SK-N-SH treated with all-trans-retinoic acid at 6 μM for 48 hours (cell line): ENCODE measurements at regions not wholly inside any gene's neighbourhood (a gene's known extent, or its start where the extent isn't known, plus 50 kb on each side); places are given as distances from the start of the nearest gene placed in this dataset.
A peak's percentile ranks its signal among the peaks of the same experiment; 100 is the strongest.

Experiments used
- ATAC-seq: fragments of 200-7000 bp; cut with Tn5 transposase; 3 replicates; pipeline ENCODE4 v1.9.1; 2020; ENCODE audit warnings: mild to moderate bottlenecking, moderate library complexity
- ARNTL ChIP-seq: fragments of 450-650 bp; formaldehyde crosslinking; IDR thresholded peaks from 2 replicates; pipeline ENCODE4 v1.5.0; 2020; ENCODE audit warnings: low read depth, mild to moderate bottlenecking, moderate library complexity, borderline replicate concordance
- BACH2 ChIP-seq: fragments of 250-450 bp; sonication (Bioruptor Pico); IDR thresholded peaks from 2 replicates; pipeline ENCODE4 v1.9.0; 2021; ENCODE audit warnings: mild to moderate bottlenecking, borderline replicate concordance
- CSDC2 ChIP-seq: fragments of 250-450 bp; sonication (Bioruptor Pico); IDR thresholded peaks from 2 replicates; pipeline ENCODE4 v1.5.0; 2020; ENCODE audit warnings: mild to moderate bottlenecking, moderate library complexity
- CSRNP3 ChIP-seq: fragments of 250-450 bp; sonication (Bioruptor Pico); IDR thresholded peaks from 2 replicates; pipeline ENCODE4 v1.5.1; 2021; ENCODE audit warnings: mild to moderate bottlenecking, moderate library complexity
- ESRRG ChIP-seq: fragments of 250-450 bp; sonication (Bioruptor Pico); IDR thresholded peaks from 2 replicates; pipeline ENCODE4 v1.6.1; 2021; ENCODE audit warnings: mild to moderate bottlenecking
- GLIS3 ChIP-seq: fragments of 250-450 bp; sonication (Bioruptor Pico); IDR thresholded peaks from 2 replicates; pipeline ENCODE4 v1.5.0; 2020; ENCODE audit warnings: mild to moderate bottlenecking, moderate library complexity
- ISL1 ChIP-seq: fragments of 250-450 bp; sonication (Bioruptor Pico); IDR thresholded peaks from 2 replicates; pipeline ENCODE4 v2.1.2; 2022; ENCODE audit warnings: mild to moderate bottlenecking, moderate library complexity
- OSR1 ChIP-seq: fragments of 250-450 bp; sonication (Bioruptor Pico); IDR thresholded peaks from 2 replicates; pipeline ENCODE4 v1.8.0; 2022; ENCODE audit warnings: moderate library complexity, mild to moderate bottlenecking, inconsistent platforms
- PATZ1 ChIP-seq: fragments of 250-450 bp; sonication (Bioruptor Pico); IDR thresholded peaks from 2 replicates; pipeline ENCODE4 v1.8.0; 2020; ENCODE audit warnings: mild to moderate bottlenecking, moderate library complexity, borderline replicate concordance
- POU6F1 ChIP-seq: fragments of 250-450 bp; sonication (Bioruptor Pico); IDR thresholded peaks from 2 replicates; pipeline ENCODE4 v1.8.0; 2021; ENCODE audit warnings: low read depth, mild to moderate bottlenecking, moderate library complexity, borderline replicate concordance
- PPARA ChIP-seq: fragments of 250-450 bp; sonication (Bioruptor Pico); IDR thresholded peaks from 2 replicates; pipeline ENCODE4 v1.5.0; 2020; ENCODE audit warnings: mild to moderate bottlenecking, borderline replicate concordance
- RARB ChIP-seq: fragments of 250-450 bp; sonication (Bioruptor Pico); IDR thresholded peaks from 2 replicates; pipeline ENCODE4 v1.8.0; 2021; ENCODE audit warnings: mild to moderate bottlenecking, moderate library complexity
- SNAI2 ChIP-seq: fragments of 250-450 bp; sonication (Bioruptor Pico); IDR thresholded peaks from 2 replicates; pipeline ENCODE4 v1.5.0; 2020; ENCODE audit warnings: mild to moderate bottlenecking, moderate library complexity
- TCF4 ChIP-seq: fragments of 250-450 bp; sonication (Bioruptor Pico); IDR thresholded peaks from 2 replicates; pipeline ENCODE4 v1.8.0; 2021; ENCODE audit warnings: mild to moderate bottlenecking, moderate library complexity, borderline replicate concordance
- TOX ChIP-seq: fragments of 250-450 bp; sonication (Bioruptor Pico); IDR thresholded peaks from 2 replicates; pipeline ENCODE4 v1.8.0; 2021; ENCODE audit warnings: mild to moderate bottlenecking, moderate library complexity, borderline replicate concordance
- TSHZ2 ChIP-seq: fragments of 250-450 bp; sonication (Bioruptor Pico); IDR thresholded peaks from 2 replicates; pipeline ENCODE4 v1.5.0; 2020; ENCODE audit warnings: mild to moderate bottlenecking, moderate library complexity
- ZC3H10 ChIP-seq: fragments of 250-450 bp; sonication (Bioruptor Pico); IDR thresholded peaks from 2 replicates; pipeline ENCODE4 v1.5.1; 2021; ENCODE audit warnings: mild to moderate bottlenecking, moderate library complexity
- ZFP3 ChIP-seq: fragments of 250-450 bp; sonication (Bioruptor Pico); IDR thresholded peaks from 2 replicates; pipeline ENCODE4 v1.5.0; 2020; ENCODE audit warnings: mild to moderate bottlenecking, moderate library complexity
- ZFP30 ChIP-seq: fragments of 450-650 bp; formaldehyde crosslinking; IDR thresholded peaks from 2 replicates; pipeline ENCODE4 v1.5.0; 2022; ENCODE audit warnings: mild to moderate bottlenecking, moderate library complexity
- ZNF565 ChIP-seq: fragments of 450-650 bp; formaldehyde crosslinking; conservative IDR thresholded peaks from 2 replicates; pipeline ENCODE4 v1.5.0; 2020; ENCODE audit warnings: low read depth, mild to moderate bottlenecking, moderate library complexity
- ZNF70 ChIP-seq: fragments of 450-650 bp; formaldehyde crosslinking; IDR thresholded peaks from 2 replicates; pipeline ENCODE4 v1.5.0; 2020; ENCODE audit warnings: mild to moderate bottlenecking, moderate library complexity
- ZNF8 ChIP-seq: fragments of 450-650 bp; formaldehyde crosslinking; IDR thresholded peaks from 2 replicates; pipeline ENCODE4 v1.5.0; 2020; ENCODE audit warnings: mild to moderate bottlenecking, moderate library complexity

GRCh38 chr1:239816081-239816782 lies 275.5 kb upstream of the FMN2 start:
- ATAC-seq = peak; percentile 88
- TF ChIP-seq TOX (CRISPR knock-in tag) (0 out of 2 replicates have a peak, but pooled peaks have one; percentile 21), TSHZ2 (no peak)
- TF ChIP-seq, all 23 proteins: peak for 1

GRCh38 chr1:239817276-239817675 lies 274.4 kb upstream of the FMN2 start:
- ATAC-seq = no peak
- no peak for TF ChIP-seq ZNF70 (CRISPR knock-in tag)
- no peak for TF ChIP-seq OSR1 (CRISPR knock-in tag)
- no peak for TF ChIP-seq GLIS3 (CRISPR knock-in tag)

GRCh38 chr1:239817801-239818200 lies 273.9 kb upstream of the FMN2 start:
- TF ChIP-seq POU6F1 = no peak
- no peak for TF ChIP-seq ISL1
- no peak for TF ChIP-seq BACH2 (CRISPR knock-in tag)
- TF ChIP-seq ESRRG (CRISPR knock-in tag) = no peak
- no peak for TF ChIP-seq ZC3H10 (CRISPR knock-in tag)
- no peak for TF ChIP-seq ZFP30 (CRISPR knock-in tag)
- TF ChIP-seq PPARA (CRISPR knock-in tag) = no peak
- no peak for TF ChIP-seq ARNTL (CRISPR knock-in tag)
- no peak for TF ChIP-seq TCF4 (CRISPR knock-in tag)
- TF ChIP-seq CSDC2 (CRISPR knock-in tag) = no peak
- TF ChIP-seq TOX (CRISPR knock-in tag) = no peak
- TF ChIP-seq RARB (CRISPR knock-in tag) = no peak
- TF ChIP-seq ZNF8 (CRISPR knock-in tag) = no peak
- no peak for TF ChIP-seq OSR1 (CRISPR knock-in tag)
- TF ChIP-seq ZNF565 (CRISPR knock-in tag) = no peak
- no peak for TF ChIP-seq CSRNP3
- ATAC-seq = no peak

- no peak for ATAC-seq
Measured at GRCh38 chr1:239819096-239819495, 272.6 kb upstream of the FMN2 start.

GRCh38 chr1:239819756-239820250 lies 271.9 kb upstream of the FMN2 start:
- TF ChIP-seq ISL1 (no peak), SNAI2 (no peak), PATZ1 (no peak), ZNF70 (CRISPR knock-in tag) (no peak), ZC3H10 (CRISPR knock-in tag) (no peak), ZFP3 (CRISPR knock-in tag) (no peak), RARB (CRISPR knock-in tag) (no peak), TSHZ2 (no peak)
- no peak for ATAC-seq

More at GRCh38 chr1:239819096-239819495, 272.6 kb upstream of the FMN2 start:
- no peak for TF ChIP-seq ESRRG (CRISPR knock-in tag)
- TF ChIP-seq SNAI2 = no peak
